ENCODE measurements at regions not wholly inside any gene's neighbourhood (a gene's known extent, or its start where the extent isn't known, plus 50 kb on each side); places are given as distances from the start of the nearest gene placed in this dataset.

- no peak for TF ChIP-seq CTCF (IDR thresholded peaks at IDR 0.05; ENCODE audit: extremely low read depth, insufficient read depth, missing control alignments)
- no peak for DNase-seq (ENCODE audit: low spot score)
- in situ Hi-C loops (cut with MboI; ENCODE audit: low pct_unique_long_range_greater_than_20kb, low sequenced_read_pairs, unreplicated experiment) = no loop called here
Observed at GRCh38 chr1:18007391-18008041, 100.1 kb upstream of the IGSF21 start.

- DNase-seq (ENCODE audit: low spot score) = no peak
- no peak for TF ChIP-seq CTCF (IDR thresholded peaks at IDR 0.05; ENCODE audit: extremely low read depth, insufficient read depth, missing control alignments)
- in situ Hi-C loops (cut with MboI; ENCODE audit: low pct_unique_long_range_greater_than_20kb, low sequenced_read_pairs, unreplicated experiment) = no loop called here
Observed at GRCh38 chr1:18008081-18008480, 99.5 kb upstream of the IGSF21 start.

GRCh38 chr1:18009055-18009454 is 98.5 kb upstream of the IGSF21 start:
- in situ Hi-C loops (cut with MboI; ENCODE audit: low pct_unique_long_range_greater_than_20kb, low sequenced_read_pairs, unreplicated experiment) = no loop called here
- DNase-seq (ENCODE audit: low spot score) = no peak
- TF ChIP-seq CTCF (IDR thresholded peaks at IDR 0.05; ENCODE audit: extremely low read depth, insufficient read depth, missing control alignments) = no peak

- DNase-seq (ENCODE audit: low spot score) = no peak
- in situ Hi-C loops (cut with MboI; ENCODE audit: low pct_unique_long_range_greater_than_20kb, low sequenced_read_pairs, unreplicated experiment) = no loop called here
- TF ChIP-seq CTCF (IDR thresholded peaks at IDR 0.05; ENCODE audit: extremely low read depth, insufficient read depth, missing control alignments) = no peak
Observed at GRCh38 chr1:18009478-18009961, 98.1 kb upstream of the IGSF21 start.

GRCh38 chr1:18010408-18010807 is 97.2 kb upstream of the IGSF21 start:
- no peak for DNase-seq (ENCODE audit: low spot score)
- no peak for TF ChIP-seq CTCF (IDR thresholded peaks at IDR 0.05; ENCODE audit: extremely low read depth, insufficient read depth, missing control alignments)

GRCh38 chr1:18010945-18011344 is 96.7 kb upstream of the IGSF21 start:
- TF ChIP-seq CTCF (IDR thresholded peaks at IDR 0.05; ENCODE audit: extremely low read depth, insufficient read depth, missing control alignments) = no peak
- no peak for DNase-seq (ENCODE audit: low spot score)
- in situ Hi-C loops (cut with MboI; ENCODE audit: low pct_unique_long_range_greater_than_20kb, low sequenced_read_pairs, unreplicated experiment) = no loop called here

More at GRCh38 chr1:18010408-18010807, 97.2 kb upstream of the IGSF21 start:
- in situ Hi-C loops (cut with MboI; ENCODE audit: low pct_unique_long_range_greater_than_20kb, low sequenced_read_pairs, unreplicated experiment) = no loop called here

Data from GM13977 (cell line).